ENCODE measurements at regions not wholly inside any gene's neighbourhood (a gene's known extent, or its start where the extent isn't known, plus 50 kb on each side); places are given as distances from the start of the nearest gene placed in this dataset.
"Not testable (repeated sequence)": the region's sequence is repeated elsewhere in the genome, so short reads cannot be mapped to it uniquely, and the experiment has no call there.

- DNase-seq (ENCODE audit: low read depth in 4 of 4, low spot score in 1 of 4), result not testable (repeated sequence)
These were observed 75.9 kb downstream of the OR4F16 start for GRCh38 chr1:610538-610937.

GRCh38 chr1:609161-609560 lies 77.3 kb downstream of the OR4F16 start:
- not testable (repeated sequence) for DNase-seq (ENCODE audit: low read depth in 4 of 4, low spot score in 1 of 4)

- peak in 2 of 4 experiments; percentile 0 to 16 for DNase-seq (ENCODE audit: low read depth in 4 of 4, low spot score in 1 of 4)
These were observed 81.2 kb downstream of the OR4F16 start for GRCh38 chr1:605279-605678.

GRCh38 chr1:588211-588610 lies 98.2 kb downstream of the OR4F16 start:
- DNase-seq (ENCODE audit: low read depth in 4 of 4, low spot score in 1 of 4), result not testable (repeated sequence)

DNA sequence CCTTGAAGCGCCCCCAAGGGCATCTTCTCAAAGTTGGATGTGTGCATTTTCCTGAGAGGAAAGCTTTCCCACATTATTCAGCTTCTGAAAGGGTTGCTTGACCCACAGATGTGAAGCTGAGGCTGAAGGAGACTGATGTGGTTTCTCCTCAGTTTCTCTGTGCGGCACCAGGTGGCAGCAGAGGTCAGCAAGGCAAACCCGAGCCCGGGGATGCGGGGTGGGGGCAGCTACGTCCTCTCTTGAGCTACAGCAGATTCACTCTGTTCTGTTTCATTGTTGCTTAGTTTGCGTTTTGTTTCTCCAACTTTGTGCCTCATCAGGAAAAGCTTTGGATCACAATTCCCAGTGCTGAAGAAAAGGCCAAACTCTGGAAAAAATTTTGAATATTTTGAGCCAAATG lies 100.5 kb downstream of the OR4F16 start:
- peak; percentile 12 to 54 (median 41) for DNase-seq (ENCODE audit: low read depth in 4 of 4, low spot score in 1 of 4)
